ENCODE measurements at regions not wholly inside any gene's neighbourhood (a gene's known extent, or its start where the extent isn't known, plus 50 kb on each side); places are given as distances from the start of the nearest gene placed in this dataset.

- H3K4me3 Mint-ChIP-seq: no peak overlapping the region
- H3K4me1 Mint-ChIP-seq (ENCODE audit: low read depth): no peaks in the 10 kb centered on the region
- ATAC-seq (replicated peaks in 1 of 2) (no peak), DNase-seq (no peak)
- peaks cover 5 to 8% of the 10 kb centered on the region in 2 donors for H3K9me3 Mint-ChIP-seq
- H3K36me3 Mint-ChIP-seq (ENCODE audit: insufficient read depth in 2 of 2): peaks cover 0 to 2% of the 10 kb centered on the region in 2 donors
- H3K27ac Mint-ChIP-seq: no peak overlapping the region
- no peaks in the 10 kb centered on the region for H3K27me3 Mint-ChIP-seq (ENCODE audit: low read depth)
These were observed 71.0 kb downstream of the AQP4 start for GRCh38 chr18:26794230-26795101.

GRCh38 chr18:26792661-26793060, 72.8 kb downstream of the AQP4 start:
- Mint-ChIP-seq H3K4me1 (ENCODE audit: low read depth) (no peaks in the 10 kb centered on the region), H3K36me3 (ENCODE audit: insufficient read depth in 2 of 2) (peaks cover 0 to 2% of the 10 kb centered on the region in 2 donors), H3K27me3 (ENCODE audit: low read depth) (no peaks in the 10 kb centered on the region), H3K9me3 (peaks cover 0 to 3% of the 10 kb centered on the region in 2 donors), H3K27ac (no peak overlapping the region), H3K4me3 (no peak overlapping the region)
- no peak for DNase-seq
- no peak for ATAC-seq (replicated peaks in 1 of 2)

- Mint-ChIP-seq H3K27ac (no peak overlapping the region), H3K4me1 (ENCODE audit: low read depth) (no peaks in the 10 kb centered on the region), H3K9me3 (peaks cover 0 to 3% of the 10 kb centered on the region in 2 donors)
These were observed 73.8 kb downstream of the AQP4 start for GRCh38 chr18:26791676-26792075.

GRCh38 chr18:26784599-26784998, 80.9 kb downstream of the AQP4 start:
- no peaks in the 10 kb centered on the region for H3K27me3 Mint-ChIP-seq (ENCODE audit: low read depth)
- no peak overlapping the region for H3K4me3 Mint-ChIP-seq
- H3K9me3 Mint-ChIP-seq: no peaks in the 10 kb centered on the region
- H3K36me3 Mint-ChIP-seq (ENCODE audit: insufficient read depth in 2 of 2): no peaks in the 10 kb centered on the region
- DNase-seq (no peak), ATAC-seq (replicated peaks in 1 of 2) (no peak)
- no peaks in the 10 kb centered on the region for H3K4me1 Mint-ChIP-seq (ENCODE audit: low read depth)
- no peak overlapping the region for H3K27ac Mint-ChIP-seq

More at GRCh38 chr18:26791676-26792075, 73.8 kb downstream of the AQP4 start:
- Mint-ChIP-seq H3K27me3 (ENCODE audit: low read depth) (no peaks in the 10 kb centered on the region), H3K4me3 (no peak overlapping the region), H3K36me3 (ENCODE audit: insufficient read depth in 2 of 2) (peaks cover 0 to 2% of the 10 kb centered on the region in 2 donors)
- ATAC-seq (replicated peaks in 1 of 2): no peak
- DNase-seq: no peak

GRCh38 chr18:26783170-26783569, 82.3 kb downstream of the AQP4 start:
- H3K4me3 Mint-ChIP-seq: no peak overlapping the region
- ATAC-seq (replicated peaks in 1 of 2) (no peak), DNase-seq (no peak)
- no peaks in the 10 kb centered on the region for H3K27me3 Mint-ChIP-seq (ENCODE audit: low read depth)
- H3K36me3 Mint-ChIP-seq (ENCODE audit: insufficient read depth in 2 of 2): no peaks in the 10 kb centered on the region
- no peak overlapping the region for H3K27ac Mint-ChIP-seq
- no peaks in the 10 kb centered on the region for H3K4me1 Mint-ChIP-seq (ENCODE audit: low read depth)
- H3K9me3 Mint-ChIP-seq: no peaks in the 10 kb centered on the region

GRCh38 chr18:26780520-26781325, 84.8 kb downstream of the AQP4 start:
- DNase-seq: no peak
- H3K27me3 Mint-ChIP-seq (ENCODE audit: low read depth): no peaks in the 10 kb centered on the region
- no peak overlapping the region for H3K4me3 Mint-ChIP-seq
- H3K36me3 Mint-ChIP-seq (ENCODE audit: insufficient read depth in 2 of 2): no peaks in the 10 kb centered on the region
- no peaks in the 10 kb centered on the region for H3K9me3 Mint-ChIP-seq
- no peak overlapping the region for H3K27ac Mint-ChIP-seq
- no peak for ATAC-seq (replicated peaks in 1 of 2)
- H3K4me1 Mint-ChIP-seq (ENCODE audit: low read depth): no peaks in the 10 kb centered on the region

- H3K36me3 Mint-ChIP-seq (ENCODE audit: insufficient read depth in 2 of 2): no peaks in the 10 kb centered on the region
- H3K4me3 Mint-ChIP-seq: no peak overlapping the region
- H3K27ac Mint-ChIP-seq: no peak overlapping the region
- no peaks in the 10 kb centered on the region for H3K4me1 Mint-ChIP-seq (ENCODE audit: low read depth)
- H3K9me3 Mint-ChIP-seq: no peaks in the 10 kb centered on the region
- no peak for DNase-seq
- H3K27me3 Mint-ChIP-seq (ENCODE audit: low read depth): no peaks in the 10 kb centered on the region
- no peak for ATAC-seq (replicated peaks in 1 of 2)
These were observed 87.5 kb downstream of the AQP4 start for GRCh38 chr18:26778054-26778393.

- Mint-ChIP-seq H3K4me3 (no peak overlapping the region), H3K36me3 (ENCODE audit: insufficient read depth in 2 of 2) (no peaks in the 10 kb centered on the region), H3K27ac (no peak overlapping the region), H3K9me3 (no peaks in the 10 kb centered on the region), H3K4me1 (ENCODE audit: low read depth) (no peaks in the 10 kb centered on the region), H3K27me3 (ENCODE audit: low read depth) (no peaks in the 10 kb centered on the region)
- no peak for ATAC-seq (replicated peaks in 1 of 2)
- no peak for DNase-seq
These were observed 88.0 kb downstream of the AQP4 start for GRCh38 chr18:26777351-26778053.

GRCh38 chr18:26772691-26773090, 92.8 kb downstream of the AQP4 start:
- no peaks in the 10 kb centered on the region for H3K36me3 Mint-ChIP-seq (ENCODE audit: insufficient read depth in 2 of 2)
- no peak for ATAC-seq (replicated peaks in 1 of 2)
- no peaks in the 10 kb centered on the region for H3K27me3 Mint-ChIP-seq (ENCODE audit: low read depth)

GRCh38 chr18:26771524-26771923, 94.0 kb downstream of the AQP4 start:
- no peak overlapping the region for H3K4me3 Mint-ChIP-seq
- H3K4me1 Mint-ChIP-seq (ENCODE audit: low read depth): no peaks in the 10 kb centered on the region
- ATAC-seq (replicated peaks in 1 of 2) (no peak), DNase-seq (no peak)
- H3K36me3 Mint-ChIP-seq (ENCODE audit: insufficient read depth in 2 of 2): no peaks in the 10 kb centered on the region
- no peaks in the 10 kb centered on the region for H3K27me3 Mint-ChIP-seq (ENCODE audit: low read depth)
- H3K27ac Mint-ChIP-seq: no peak overlapping the region
- peaks cover 3 to 4% of the 10 kb centered on the region in 2 donors for H3K9me3 Mint-ChIP-seq

More at GRCh38 chr18:26772691-26773090, 92.8 kb downstream of the AQP4 start:
- no peak for DNase-seq
- H3K9me3 Mint-ChIP-seq: peaks cover 3 to 4% of the 10 kb centered on the region in 2 donors
- H3K4me1 Mint-ChIP-seq (ENCODE audit: low read depth): no peaks in the 10 kb centered on the region
- no peak overlapping the region for H3K4me3 Mint-ChIP-seq
- H3K27ac Mint-ChIP-seq: no peak overlapping the region

- H3K27ac Mint-ChIP-seq: no peak overlapping the region
- H3K9me3 Mint-ChIP-seq: peaks cover 4 to 8% of the 10 kb centered on the region in 2 donors
- no peaks in the 10 kb centered on the region for H3K27me3 Mint-ChIP-seq (ENCODE audit: low read depth)
- no peaks in the 10 kb centered on the region for H3K36me3 Mint-ChIP-seq (ENCODE audit: insufficient read depth in 2 of 2)
- DNase-seq (no peak), ATAC-seq (replicated peaks in 1 of 2) (no peak)
- H3K4me3 Mint-ChIP-seq: no peak overlapping the region
- no peaks in the 10 kb centered on the region for H3K4me1 Mint-ChIP-seq (ENCODE audit: low read depth)
These were observed 97.1 kb downstream of the AQP4 start for GRCh38 chr18:26768385-26768784.

GRCh38 chr18:26765498-26765897, 100.0 kb downstream of the AQP4 start:
- no peak for DNase-seq
- Mint-ChIP-seq H3K4me3 (no peak overlapping the region), H3K27me3 (ENCODE audit: low read depth) (no peaks in the 10 kb centered on the region), H3K4me1 (ENCODE audit: low read depth) (no peaks in the 10 kb centered on the region), H3K27ac (no peak overlapping the region), H3K9me3 (peaks cover 2 to 8% of the 10 kb centered on the region in 2 donors), H3K36me3 (ENCODE audit: insufficient read depth in 2 of 2) (no peaks in the 10 kb centered on the region)
- ATAC-seq (replicated peaks in 1 of 2): no peak

- Mint-ChIP-seq H3K4me3 (no peak overlapping the region), H3K4me1 (ENCODE audit: low read depth) (no peaks in the 10 kb centered on the region), H3K27me3 (ENCODE audit: low read depth) (no peaks in the 10 kb centered on the region), H3K9me3 (peaks cover 2 to 7% of the 10 kb centered on the region in 2 donors), H3K27ac (no peak overlapping the region), H3K36me3 (ENCODE audit: insufficient read depth in 2 of 2) (no peaks in the 10 kb centered on the region)
- ATAC-seq (replicated peaks in 1 of 2): no peak
- DNase-seq: no peak
These were observed 100.9 kb downstream of the AQP4 start for GRCh38 chr18:26764586-26764985.

Data from activated T-cell treated with anti-CD3 and anti-CD28 coated beads, Interleukin-2, amount 50 U/mL, for 72 hours (primary cell).